Effector memory CD8-positive, alpha-beta T cell (primary cell): ENCODE measurements at regions not wholly inside any gene's neighbourhood (a gene's known extent, or its start where the extent isn't known, plus 50 kb on each side); places are given as distances from the start of the nearest gene placed in this dataset.

Experiments
- ATAC-seq: fragments of 150-1000 bp; cut with Tn5 transposase; replicated peaks from 2 replicates; pipeline ENCODE4 v1.10.0; 2021; ENCODE audit warnings: mild to moderate bottlenecking, moderate library complexity
- DNase-seq, 3 experiments: peaks; one replicate each; pipeline ENCODE4 v3.0.0; 2021
- H3K27ac Mint-ChIP-seq, 2 donors: one replicate each; pipeline ENCODE4 v1.8.0; 2022; ENCODE audit warnings: mild to moderate bottlenecking in 2 of 2, mixed read lengths in 2 of 2, moderate library complexity in 2 of 2
- H3K27me3 Mint-ChIP-seq, 2 donors: one replicate each; pipeline ENCODE4 v1.8.0; 2022; ENCODE audit warnings: mixed read lengths in 2 of 2
- H3K36me3 Mint-ChIP-seq: one replicate; pipeline ENCODE4 v1.8.0; 2022; ENCODE audit warnings: mild to moderate bottlenecking, moderate library complexity, mixed read lengths; ENCODE audit not compliant: insufficient read depth
- H3K4me1 Mint-ChIP-seq, 2 donors: one replicate each; pipeline ENCODE4 v1.8.0; 2022; ENCODE audit warnings: low read depth in 2 of 2, mixed read lengths in 2 of 2
- H3K4me3 Mint-ChIP-seq, 2 donors: one replicate each; pipeline ENCODE4 v1.8.0; 2022; ENCODE audit warnings: mild to moderate bottlenecking in 2 of 2, mixed read lengths in 2 of 2, moderate library complexity in 2 of 2
- H3K9me3 Mint-ChIP-seq, 2 donors: one replicate each; pipeline ENCODE4 v1.8.0; 2022; ENCODE audit warnings: mixed read lengths in 2 of 2

GRCh38 chr3:168495932-168496331, 400.2 kb upstream of the GOLIM4 start:
- DNase-seq = no peak
- H3K36me3 Mint-ChIP-seq = no peaks in the 10 kb centered on the region
- no peak overlapping the region for H3K4me3 Mint-ChIP-seq
- H3K27me3 Mint-ChIP-seq = no peaks in the 10 kb centered on the region
- ATAC-seq = no peak
- no peak overlapping the region for H3K27ac Mint-ChIP-seq
- peaks cover 12 to 13% of the 10 kb centered on the region in 2 donors for H3K9me3 Mint-ChIP-seq
- H3K4me1 Mint-ChIP-seq = no peaks in the 10 kb centered on the region

DNA sequence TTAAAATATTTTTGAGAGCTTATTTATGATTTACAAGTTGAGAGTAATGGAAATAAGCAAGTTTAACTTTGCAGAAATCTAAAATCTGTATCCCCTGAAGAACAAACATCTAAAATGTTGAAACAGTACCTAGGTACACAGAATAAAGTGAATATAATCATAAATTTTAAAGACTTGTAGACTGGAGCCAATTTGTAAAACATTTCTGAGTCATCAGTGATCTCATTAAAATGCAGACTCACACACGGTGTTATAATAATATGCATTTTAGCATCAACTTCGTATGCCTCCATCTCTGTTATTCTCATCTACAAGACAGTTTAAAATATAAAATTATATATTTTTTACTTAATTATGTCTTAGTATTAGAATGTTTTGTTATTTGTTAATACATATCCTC, 399.5 kb upstream of the GOLIM4 start:
- no peak overlapping the region for H3K27ac Mint-ChIP-seq
- ATAC-seq (no peak), DNase-seq (no peak)
- no peaks in the 10 kb centered on the region for H3K4me1 Mint-ChIP-seq
- H3K4me3 Mint-ChIP-seq = no peak overlapping the region
- H3K9me3 Mint-ChIP-seq = peaks cover 12 to 13% of the 10 kb centered on the region in 2 donors
- no peaks in the 10 kb centered on the region for H3K27me3 Mint-ChIP-seq
- no peaks in the 10 kb centered on the region for H3K36me3 Mint-ChIP-seq

GRCh38 chr3:168493412-168494205, 397.9 kb upstream of the GOLIM4 start:
- no peak overlapping the region for H3K27ac Mint-ChIP-seq
- H3K4me1 Mint-ChIP-seq = no peaks in the 10 kb centered on the region
- no peaks in the 10 kb centered on the region for H3K36me3 Mint-ChIP-seq
- ATAC-seq (no peak), DNase-seq (no peak)
- no peak overlapping the region for H3K4me3 Mint-ChIP-seq
- H3K9me3 Mint-ChIP-seq = peaks cover 7 to 10% of the 10 kb centered on the region in 2 donors
- no peaks in the 10 kb centered on the region for H3K27me3 Mint-ChIP-seq

GRCh38 chr3:168490981-168491380, 395.3 kb upstream of the GOLIM4 start:
- DNase-seq (no peak), ATAC-seq (no peak)
- H3K27ac Mint-ChIP-seq = no peak overlapping the region
- H3K9me3 Mint-ChIP-seq = peaks cover 0 to 8% of the 10 kb centered on the region in 2 donors
- H3K36me3 Mint-ChIP-seq = no peaks in the 10 kb centered on the region
- H3K27me3 Mint-ChIP-seq = no peaks in the 10 kb centered on the region
- H3K4me3 Mint-ChIP-seq = no peak overlapping the region
- H3K4me1 Mint-ChIP-seq = no peaks in the 10 kb centered on the region

GRCh38 chr3:168489301-168489700, 393.6 kb upstream of the GOLIM4 start:
- H3K27me3 Mint-ChIP-seq = no peaks in the 10 kb centered on the region
- H3K27ac Mint-ChIP-seq = no peak overlapping the region
- DNase-seq (no peak), ATAC-seq (no peak)
- H3K36me3 Mint-ChIP-seq = no peaks in the 10 kb centered on the region
- no peak overlapping the region for H3K4me3 Mint-ChIP-seq
- H3K9me3 Mint-ChIP-seq = peaks cover 0 to 8% of the 10 kb centered on the region in 2 donors
- H3K4me1 Mint-ChIP-seq = no peaks in the 10 kb centered on the region

- ATAC-seq (no peak), DNase-seq (no peak)
- no peaks in the 10 kb centered on the region for H3K36me3 Mint-ChIP-seq
- no peak overlapping the region for H3K27ac Mint-ChIP-seq
- H3K27me3 Mint-ChIP-seq = no peaks in the 10 kb centered on the region
- H3K9me3 Mint-ChIP-seq = peaks cover 8 to 11% of the 10 kb centered on the region in 2 donors
- no peaks in the 10 kb centered on the region for H3K4me1 Mint-ChIP-seq
- no peak overlapping the region for H3K4me3 Mint-ChIP-seq
These were observed 390.2 kb upstream of the GOLIM4 start for GRCh38 chr3:168485936-168486335.

DNA sequence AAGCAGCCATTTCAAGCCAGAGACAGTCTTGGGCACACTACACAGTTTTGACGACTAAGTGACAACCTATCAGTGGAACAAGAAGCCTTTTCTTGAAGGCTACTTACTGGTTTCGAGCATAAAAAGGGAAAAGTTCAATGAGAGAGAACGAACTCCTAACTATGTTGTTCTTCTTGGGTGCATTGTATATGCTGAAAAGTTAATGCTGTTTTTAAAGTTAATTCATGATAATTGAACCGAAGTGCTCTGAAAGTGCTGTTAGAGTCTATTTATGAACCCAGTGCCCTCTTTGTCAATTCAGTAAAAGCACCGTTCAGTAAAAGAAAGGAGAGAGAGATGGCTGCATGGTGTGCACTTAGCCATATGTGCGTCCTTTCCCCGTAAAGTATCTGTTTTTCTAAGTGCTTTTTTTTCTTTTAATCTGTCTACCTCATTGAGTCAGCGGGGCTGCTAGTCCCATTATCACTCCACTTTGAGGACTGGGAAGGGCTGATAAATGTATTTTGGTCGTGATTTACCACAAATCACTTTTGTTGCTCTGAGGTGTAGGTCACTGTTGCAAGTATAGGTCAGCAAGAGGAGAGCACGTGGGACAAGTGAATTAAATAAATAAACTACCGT, 380.7 kb upstream of the GOLIM4 start:
- ATAC-seq = no peak
- H3K4me1 Mint-ChIP-seq = no peaks in the 10 kb centered on the region
- no peaks in the 10 kb centered on the region for H3K27me3 Mint-ChIP-seq
- no peak for DNase-seq
- H3K36me3 Mint-ChIP-seq = no peaks in the 10 kb centered on the region
- no peak overlapping the region for H3K4me3 Mint-ChIP-seq
- peaks cover 0 to 6% of the 10 kb centered on the region in 2 donors for H3K9me3 Mint-ChIP-seq
- no peak overlapping the region for H3K27ac Mint-ChIP-seq

DNA sequence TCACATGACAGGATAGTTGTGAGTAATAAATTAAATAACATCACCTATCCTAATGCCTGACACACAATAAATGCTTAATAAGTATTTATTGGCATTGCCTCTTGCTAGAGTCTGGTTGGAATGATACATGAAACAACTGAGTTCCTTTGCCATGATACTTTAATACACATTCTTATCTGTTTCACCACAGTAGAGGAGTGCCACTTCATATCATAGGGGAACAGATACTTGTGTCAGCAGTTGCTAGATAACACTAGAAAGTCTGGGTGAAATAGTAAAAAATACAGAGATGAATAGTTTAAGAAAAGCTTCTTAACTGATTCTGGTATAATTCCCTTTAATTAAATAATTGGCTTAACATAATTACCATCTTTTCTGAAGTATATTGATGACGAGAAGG, 380.0 kb upstream of the GOLIM4 start:
- Mint-ChIP-seq H3K27ac (no peak overlapping the region), H3K27me3 (no peaks in the 10 kb centered on the region), H3K4me1 (no peaks in the 10 kb centered on the region), H3K36me3 (no peaks in the 10 kb centered on the region), H3K4me3 (no peak overlapping the region), H3K9me3 (no peaks in the 10 kb centered on the region)
- no peak for DNase-seq
- no peak for ATAC-seq

- Mint-ChIP-seq H3K36me3 (no peaks in the 10 kb centered on the region), H3K9me3 (no peaks in the 10 kb centered on the region), H3K27ac (no peak overlapping the region), H3K27me3 (no peaks in the 10 kb centered on the region), H3K4me1 (no peaks in the 10 kb centered on the region), H3K4me3 (no peak overlapping the region)
- DNase-seq (no peak), ATAC-seq (no peak)
These were observed 377.7 kb upstream of the GOLIM4 start for GRCh38 chr3:168473334-168473890.

DNA sequence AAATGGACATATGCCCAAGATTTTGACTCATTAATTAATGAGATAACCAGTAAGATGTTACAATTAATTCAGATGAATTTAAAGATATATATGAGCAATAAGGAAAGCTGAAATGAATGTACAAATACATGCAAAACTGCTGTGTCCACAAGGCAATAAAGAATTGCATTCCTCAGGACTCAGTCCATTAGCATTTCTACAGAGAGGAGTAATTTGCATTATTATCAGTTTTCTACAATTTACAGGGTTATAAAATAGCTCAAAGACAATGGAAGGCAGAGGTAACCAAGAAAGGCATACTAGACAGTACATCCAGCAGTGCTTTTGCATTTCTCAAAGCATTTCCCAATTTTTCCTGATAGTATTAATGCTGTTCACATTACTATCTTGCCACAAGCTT, 377.1 kb upstream of the GOLIM4 start:
- no peak for ATAC-seq
- Mint-ChIP-seq H3K4me3 (no peak overlapping the region), H3K4me1 (no peaks in the 10 kb centered on the region), H3K9me3 (no peaks in the 10 kb centered on the region), H3K27me3 (no peaks in the 10 kb centered on the region), H3K27ac (no peak overlapping the region), H3K36me3 (no peaks in the 10 kb centered on the region)
- no peak for DNase-seq

DNA sequence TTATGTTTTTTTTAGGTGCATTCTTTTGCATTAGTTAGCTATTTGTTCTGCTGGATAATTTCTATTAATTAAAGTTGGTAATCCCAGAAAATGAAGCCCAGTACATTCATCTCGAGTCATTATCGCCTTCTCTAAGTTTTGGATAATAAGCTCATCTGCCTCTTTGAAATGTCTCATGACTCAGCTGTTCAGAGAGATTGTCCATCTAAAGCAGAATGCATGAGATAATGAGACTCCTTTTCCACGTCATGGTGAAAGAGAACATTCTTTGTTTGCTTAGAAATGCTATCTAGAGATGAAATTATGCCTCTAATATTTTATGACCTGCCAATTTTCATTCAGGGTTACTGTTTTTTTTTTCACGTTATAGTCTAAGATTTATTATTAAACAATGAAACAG, 374.7 kb upstream of the GOLIM4 start:
- Mint-ChIP-seq H3K27ac (no peak overlapping the region), H3K9me3 (peaks cover 0 to 3% of the 10 kb centered on the region in 2 donors), H3K36me3 (no peaks in the 10 kb centered on the region), H3K4me3 (no peak overlapping the region), H3K27me3 (no peaks in the 10 kb centered on the region), H3K4me1 (no peaks in the 10 kb centered on the region)
- DNase-seq = no peak
- no peak for ATAC-seq

DNA sequence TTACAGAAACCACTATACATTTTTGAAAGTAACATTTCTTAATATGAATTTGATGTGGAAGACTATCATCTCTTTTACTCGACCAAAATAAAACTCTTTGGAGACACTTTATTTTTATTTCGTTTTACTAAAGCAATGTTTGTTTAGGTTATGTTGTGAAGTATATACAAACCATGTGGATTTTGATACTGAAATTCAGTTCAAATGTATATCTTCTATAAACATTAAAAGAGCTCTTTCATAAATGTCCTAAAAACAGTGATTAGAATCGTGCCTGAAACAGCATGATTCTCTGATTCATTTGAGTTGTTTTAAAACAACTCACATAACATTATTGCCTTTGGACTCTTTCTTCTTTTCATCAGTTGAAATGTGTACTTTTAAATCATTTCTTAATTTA, 373.7 kb upstream of the GOLIM4 start:
- no peaks in the 10 kb centered on the region for H3K36me3 Mint-ChIP-seq
- H3K27me3 Mint-ChIP-seq = no peaks in the 10 kb centered on the region
- H3K4me1 Mint-ChIP-seq = no peaks in the 10 kb centered on the region
- no peak overlapping the region for H3K4me3 Mint-ChIP-seq
- peaks cover 0 to 3% of the 10 kb centered on the region in 2 donors for H3K9me3 Mint-ChIP-seq
- DNase-seq (no peak), ATAC-seq (no peak)
- no peak overlapping the region for H3K27ac Mint-ChIP-seq

DNA sequence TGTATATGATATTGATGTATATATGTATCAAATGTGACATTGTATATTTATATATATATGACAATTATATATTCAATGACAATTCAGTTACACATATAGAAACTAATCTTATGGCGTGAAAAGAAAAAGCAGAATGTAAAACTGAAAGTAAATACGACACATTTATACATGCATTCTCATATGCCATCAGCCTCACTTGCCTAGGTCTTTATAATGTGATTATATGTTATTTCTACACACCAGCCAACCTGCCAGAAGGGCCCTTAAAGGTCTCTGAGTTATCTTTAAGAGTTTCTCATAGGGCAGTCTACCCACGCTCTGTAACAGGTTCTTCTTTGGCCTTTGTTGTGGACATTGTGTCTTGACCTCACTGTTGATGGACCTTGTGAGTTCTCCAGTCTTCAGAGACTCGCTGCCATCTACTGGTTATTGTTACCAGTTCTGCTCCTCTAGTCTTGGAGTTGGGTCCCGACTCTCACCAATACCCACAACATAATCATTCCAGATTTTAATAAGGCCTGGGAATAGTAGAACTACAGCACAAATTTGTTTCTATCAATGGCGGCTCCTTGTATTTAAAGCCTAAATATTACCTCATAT, 371.5 kb upstream of the GOLIM4 start:
- DNase-seq = no peak
- H3K4me3 Mint-ChIP-seq = no peak overlapping the region
- no peaks in the 10 kb centered on the region for H3K36me3 Mint-ChIP-seq
- peaks cover 0 to 7% of the 10 kb centered on the region in 2 donors for H3K9me3 Mint-ChIP-seq
- no peak for ATAC-seq
- H3K27ac Mint-ChIP-seq = no peak overlapping the region
- H3K4me1 Mint-ChIP-seq = no peaks in the 10 kb centered on the region
- H3K27me3 Mint-ChIP-seq = no peaks in the 10 kb centered on the region

DNA sequence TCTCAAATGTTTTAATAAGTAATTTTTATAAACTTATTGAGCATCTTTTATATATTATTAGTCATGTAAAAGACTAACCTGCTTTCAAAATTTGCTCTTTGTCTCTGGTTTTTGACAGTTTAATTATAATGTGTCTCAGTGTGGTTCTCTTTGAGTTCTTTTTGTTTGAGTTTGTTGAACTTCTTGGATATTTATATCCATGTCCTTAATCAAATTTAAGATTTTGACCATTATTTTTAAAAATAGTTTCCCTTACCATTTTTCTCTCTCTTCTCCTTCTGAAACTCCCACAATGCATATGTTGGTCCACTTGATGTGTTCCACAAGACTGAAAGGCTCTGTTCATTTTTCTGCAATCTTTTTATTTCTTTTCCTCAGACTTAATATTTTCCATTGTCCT, 366.1 kb upstream of the GOLIM4 start:
- ATAC-seq (no peak), DNase-seq (no peak)
- Mint-ChIP-seq H3K9me3 (peaks cover 0 to 8% of the 10 kb centered on the region in 2 donors), H3K36me3 (no peaks in the 10 kb centered on the region), H3K4me1 (no peaks in the 10 kb centered on the region), H3K27me3 (no peaks in the 10 kb centered on the region), H3K27ac (no peak overlapping the region), H3K4me3 (no peak overlapping the region)
